OCI-LY1 (cell line): ENCODE measurements at regions not wholly inside any gene's neighbourhood (a gene's known extent, or its start where the extent isn't known, plus 50 kb on each side); places are given as distances from the start of the nearest gene placed in this dataset.

Experiments used
- H2AFZ ChIP-seq: fragments of 200-600 bp; sonication (generic), shearing (Covaris generic); 2 replicates; pipeline ENCODE4 v1.6.0; 2014; ENCODE audit warnings: antibody characterized with exemption, mild to moderate bottlenecking, low read length
- H3F3A ChIP-seq: fragments of 200-600 bp; sonication (generic), shearing (Covaris generic); 2 replicates; pipeline ENCODE4 v1.6.0; 2014; ENCODE audit warnings: mild to moderate bottlenecking, antibody characterized with exemption, low read length, moderate library complexity; ENCODE audit not compliant: insufficient read depth
- H3K27ac ChIP-seq: fragments of 200-600 bp; sonication (generic); 2 replicates; pipeline ENCODE4 v1.5.1; 2014; ENCODE audit warnings: low read length, mixed run types, mild to moderate bottlenecking, low read depth; ENCODE audit not compliant: poor library complexity, severe bottlenecking
- H3K27me3 ChIP-seq: fragments of 200-600 bp; sonication (generic); 2 replicates; pipeline ENCODE4 v1.6.0; 2014; ENCODE audit warnings: antibody characterized with exemption, mild to moderate bottlenecking, low read length, moderate library complexity; ENCODE audit not compliant: insufficient read depth
- H3K36me3 ChIP-seq: fragments of 200-600 bp; sonication (generic); 2 replicates; pipeline ENCODE4 v1.6.1; 2014; ENCODE audit warnings: mild to moderate bottlenecking, antibody characterized with exemption, low read length, moderate library complexity, mixed read lengths; ENCODE audit not compliant: insufficient read depth
- H3K4me1 ChIP-seq: fragments of 200-600 bp; sonication (generic); 2 replicates; pipeline ENCODE4 v1.5.1; 2014; ENCODE audit warnings: mild to moderate bottlenecking, low read length, moderate library complexity; ENCODE audit not compliant: insufficient read depth, severe bottlenecking
- H3K4me2 ChIP-seq: fragments of 200-600 bp; sonication (generic), shearing (Covaris generic); 2 replicates; pipeline ENCODE4 v1.6.1; 2014; ENCODE audit warnings: low read length
- H3K4me3 ChIP-seq: fragments of 200-600 bp; sonication (generic); 2 replicates; pipeline ENCODE4 v1.5.1; 2014; ENCODE audit warnings: low read length, low read depth, mild to moderate bottlenecking, mixed read lengths; ENCODE audit not compliant: poor library complexity, severe bottlenecking
- H3K79me2 ChIP-seq: fragments of 200-600 bp; shearing (Covaris generic); 2 replicates; pipeline ENCODE4 v1.6.1; 2016; ENCODE audit warnings: mixed run types, low read length, mixed read lengths; ENCODE audit not compliant: insufficient read depth
- H3K9ac ChIP-seq: fragments of 200-600 bp; sonication (generic), shearing (Covaris generic); 2 replicates; pipeline ENCODE4 v1.6.1; 2014; ENCODE audit warnings: mild to moderate bottlenecking, low read length, mixed read lengths
- H3K9me2 ChIP-seq: fragments of 200-600 bp; sonication (generic), shearing (Covaris generic); 2 replicates; pipeline ENCODE4 v1.6.1; 2014; ENCODE audit warnings: low read depth, mild to moderate bottlenecking, low read length, mixed read lengths
- H3K9me3 ChIP-seq: fragments of 200-600 bp; shearing (Covaris generic); 2 replicates; pipeline ENCODE4 v1.6.1; 2014; ENCODE audit warnings: low read length, mixed read lengths
- H4K20me1 ChIP-seq: fragments of 200-600 bp; sonication (generic), shearing (Covaris generic); 2 replicates; pipeline ENCODE4 v1.6.0; 2016; ENCODE audit warnings: mild to moderate bottlenecking, low read length; ENCODE audit not compliant: insufficient read depth
- EZH2 ChIP-seq: fragments of 200-600 bp; sonication (generic), shearing (Covaris generic); IDR thresholded peaks from 2 replicates; pipeline ENCODE4 v1.8.0; 2017; ENCODE audit warnings: borderline replicate concordance, mixed run types, mild to moderate bottlenecking, antibody characterized with exemption, low read length, moderate library complexity, mixed read lengths
- TF ChIP-seq, protein P1 (sequence below): fragments of 200-600 bp; sonication (generic), shearing (Covaris generic); IDR thresholded peaks from 2 replicates; pipeline ENCODE4 v1.5.1; 2017; ENCODE audit warnings: mild to moderate bottlenecking, antibody characterized with exemption, low read length, moderate library complexity, mixed read lengths

- TF ChIP-seq EZH2, result no peak
- TF ChIP-seq, protein P1, sequence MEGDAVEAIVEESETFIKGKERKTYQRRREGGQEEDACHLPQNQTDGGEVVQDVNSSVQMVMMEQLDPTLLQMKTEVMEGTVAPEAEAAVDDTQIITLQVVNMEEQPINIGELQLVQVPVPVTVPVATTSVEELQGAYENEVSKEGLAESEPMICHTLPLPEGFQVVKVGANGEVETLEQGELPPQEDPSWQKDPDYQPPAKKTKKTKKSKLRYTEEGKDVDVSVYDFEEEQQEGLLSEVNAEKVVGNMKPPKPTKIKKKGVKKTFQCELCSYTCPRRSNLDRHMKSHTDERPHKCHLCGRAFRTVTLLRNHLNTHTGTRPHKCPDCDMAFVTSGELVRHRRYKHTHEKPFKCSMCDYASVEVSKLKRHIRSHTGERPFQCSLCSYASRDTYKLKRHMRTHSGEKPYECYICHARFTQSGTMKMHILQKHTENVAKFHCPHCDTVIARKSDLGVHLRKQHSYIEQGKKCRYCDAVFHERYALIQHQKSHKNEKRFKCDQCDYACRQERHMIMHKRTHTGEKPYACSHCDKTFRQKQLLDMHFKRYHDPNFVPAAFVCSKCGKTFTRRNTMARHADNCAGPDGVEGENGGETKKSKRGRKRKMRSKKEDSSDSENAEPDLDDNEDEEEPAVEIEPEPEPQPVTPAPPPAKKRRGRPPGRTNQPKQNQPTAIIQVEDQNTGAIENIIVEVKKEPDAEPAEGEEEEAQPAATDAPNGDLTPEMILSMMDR, result no peak
- Histone ChIP-seq H3K4me3 (no peak overlapping the region), H3K4me1 (no peaks in the 10 kb centered on the region), H3K36me3 (no peaks in the 10 kb centered on the region), H3F3A (no peaks in the 10 kb centered on the region), H3K79me2 (no peaks in the 10 kb centered on the region), H4K20me1 (no peaks in the 10 kb centered on the region), H3K9ac (no peak overlapping the region), H3K27ac (no peak overlapping the region), H3K4me2 (no peak overlapping the region), H3K9me3 (no peaks in the 10 kb centered on the region), H3K9me2 (no peaks in the 10 kb centered on the region), H3K27me3 (no peaks in the 10 kb centered on the region), H2AFZ (no peak overlapping the region)
Observed at GRCh38 chr13:54989418-54989817, 1960.8 kb downstream of the OLFM4 start.

DNA sequence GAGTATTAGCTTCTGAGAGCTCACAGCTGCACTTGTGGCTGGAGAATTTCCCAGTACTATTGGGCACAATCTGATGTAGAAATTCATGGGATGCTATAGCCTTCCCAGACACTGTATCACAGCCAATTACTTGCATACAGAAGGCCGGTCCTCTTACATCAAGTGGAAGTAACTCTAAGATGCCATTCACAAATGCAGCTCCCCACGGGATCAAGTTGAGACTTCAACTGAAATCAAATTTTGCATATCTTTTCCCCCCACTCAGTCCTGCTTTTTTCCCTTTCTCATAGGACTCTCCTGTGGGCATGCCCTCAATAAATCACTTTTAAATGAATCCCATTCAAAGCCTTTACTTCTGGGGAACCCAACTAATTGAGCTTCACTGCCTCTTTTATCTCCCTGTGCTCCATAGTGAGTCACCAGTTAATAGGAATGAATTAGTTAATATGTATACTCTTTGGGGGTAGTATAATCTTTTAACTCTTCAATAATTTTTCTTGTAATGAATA, 1970.8 kb downstream of the OLFM4 start:
- no peaks in the 10 kb centered on the region for H3K9me2 ChIP-seq
- no peaks in the 10 kb centered on the region for H3K79me2 ChIP-seq

GRCh38 chr13:55000043-55000442, 1971.4 kb downstream of the OLFM4 start:
- Histone ChIP-seq H3F3A (no peaks in the 10 kb centered on the region), H3K4me1 (no peaks in the 10 kb centered on the region), H2AFZ (no peak overlapping the region), H3K4me2 (no peak overlapping the region), H3K9ac (no peak overlapping the region), H3K9me3 (no peaks in the 10 kb centered on the region), H3K79me2 (no peaks in the 10 kb centered on the region), H3K36me3 (no peaks in the 10 kb centered on the region), H3K27ac (no peak overlapping the region), H3K27me3 (no peaks in the 10 kb centered on the region), H3K9me2 (no peaks in the 10 kb centered on the region), H3K4me3 (no peak overlapping the region), H4K20me1 (no peaks in the 10 kb centered on the region)
- TF ChIP-seq, protein P1, result no peak
- TF ChIP-seq EZH2, result no peak

More for the DNA sequence above, 1970.8 kb downstream of the OLFM4 start:
- no peaks in the 10 kb centered on the region for H3F3A ChIP-seq
- no peaks in the 10 kb centered on the region for H3K27me3 ChIP-seq
- TF ChIP-seq, protein P1, result no peak
- no peak for TF ChIP-seq EZH2
- no peaks in the 10 kb centered on the region for H3K9me3 ChIP-seq
- H2AFZ ChIP-seq, result no peak overlapping the region
- no peaks in the 10 kb centered on the region for H3K4me1 ChIP-seq
- H3K27ac ChIP-seq, result no peak overlapping the region
- H3K4me2 ChIP-seq, result no peak overlapping the region
- H3K9ac ChIP-seq, result no peak overlapping the region
- no peaks in the 10 kb centered on the region for H3K36me3 ChIP-seq
- no peaks in the 10 kb centered on the region for H4K20me1 ChIP-seq
- H3K4me3 ChIP-seq, result no peak overlapping the region
